Stimulated activated effector memory CD8-positive, alpha-beta T cell treated with anti-CD3 and anti-CD28 coated beads, Interleukin-12 subunit alpha, Interleukin-12 subunit beta, amount 100 ng/mL, for 72 hours (primary cell): ENCODE measurements at regions not wholly inside any gene's neighbourhood (a gene's known extent, or its start where the extent isn't known, plus 50 kb on each side); places are given as distances from the start of the nearest gene placed in this dataset.

Experiments used
- ATAC-seq: fragments of 150-1000 bp; cut with Tn5 transposase; 2 replicates; pipeline ENCODE4 v1.10.0; 2021
- DNase-seq, 2 donors: peaks; one replicate each; pipeline ENCODE4 v3.0.0; 2021 to 2022; ENCODE audit warnings: low spot score in 2 of 2
- H3K27ac Mint-ChIP-seq: one replicate; pipeline ENCODE4 v1.8.0; 2022; ENCODE audit warnings: mild to moderate bottlenecking, mixed read lengths
- H3K36me3 Mint-ChIP-seq: one replicate; pipeline ENCODE4 v1.8.0; 2022; ENCODE audit warnings: mild to moderate bottlenecking, mixed read lengths
- H3K4me1 Mint-ChIP-seq: one replicate; pipeline ENCODE4 v1.8.0; 2022; ENCODE audit warnings: mixed read lengths
- H3K4me3 Mint-ChIP-seq: one replicate; pipeline ENCODE4 v1.8.0; 2022; ENCODE audit warnings: mild to moderate bottlenecking, mixed read lengths
- H3K9me3 Mint-ChIP-seq: one replicate; pipeline ENCODE4 v1.8.0; 2022; ENCODE audit warnings: mixed read lengths

DNA sequence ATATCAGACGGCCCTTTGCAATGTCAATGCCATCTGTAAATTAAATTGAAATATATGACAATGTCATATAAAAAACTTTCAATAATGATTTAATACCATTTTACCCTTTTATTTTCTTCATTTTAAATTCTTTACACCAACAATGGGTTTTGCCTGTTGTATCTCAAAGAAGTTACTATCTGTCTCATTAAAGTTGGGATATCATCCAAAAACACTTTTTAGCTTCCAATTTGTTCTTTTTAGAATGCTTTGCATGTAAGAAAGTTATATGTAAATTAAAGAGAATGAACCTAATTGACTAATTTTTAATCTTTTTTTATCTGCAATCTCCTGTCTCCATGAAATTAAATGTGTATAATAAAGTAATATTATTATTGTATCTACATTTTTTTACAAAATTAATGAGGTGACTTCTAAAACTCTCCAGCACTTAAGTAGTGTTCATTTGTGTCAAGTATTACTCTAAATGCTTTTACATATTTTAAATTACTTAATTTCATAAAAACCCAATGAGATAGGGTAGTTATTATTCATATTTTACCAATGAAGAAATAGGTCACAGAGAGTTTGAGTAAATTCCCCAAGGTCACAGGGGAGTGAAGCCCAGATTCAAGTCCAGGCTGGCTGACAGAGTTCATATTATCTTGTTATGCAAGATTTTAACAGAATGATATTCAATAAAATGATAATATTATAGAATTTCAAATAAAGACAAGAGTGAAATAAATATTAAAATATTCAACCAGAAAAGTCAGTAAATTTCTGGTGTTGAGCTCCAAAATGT lies 673.0 kb upstream of the FLRT2 start:
- no peak overlapping the region for H3K27ac Mint-ChIP-seq
- H3K4me3 Mint-ChIP-seq, result no peak overlapping the region
- H3K9me3 Mint-ChIP-seq, result peaks cover 12% of the 10 kb centered on the region
- no peaks in the 10 kb centered on the region for H3K36me3 Mint-ChIP-seq
- H3K4me1 Mint-ChIP-seq, result no peaks in the 10 kb centered on the region
- no peak for ATAC-seq
- DNase-seq, result no peak

DNA sequence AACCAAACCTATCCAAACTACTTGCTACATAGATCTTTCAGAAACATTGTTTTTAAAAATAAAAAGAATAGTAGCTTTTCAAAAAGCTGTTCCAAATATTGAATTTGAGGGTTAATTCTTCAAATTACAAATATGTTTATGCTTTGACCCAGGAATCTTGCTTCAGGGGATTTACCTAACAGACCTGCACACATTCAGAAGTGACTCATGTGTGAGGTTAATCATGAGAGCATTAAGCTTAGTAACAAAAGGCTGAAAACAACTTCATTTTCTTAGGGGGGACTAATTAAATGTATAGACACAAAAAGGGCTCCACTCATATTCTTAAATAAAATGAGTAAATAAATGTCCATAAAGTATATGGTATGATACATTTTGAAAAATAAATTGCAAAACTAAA lies 672.4 kb upstream of the FLRT2 start:
- H3K27ac Mint-ChIP-seq, result no peak overlapping the region
- no peaks in the 10 kb centered on the region for H3K36me3 Mint-ChIP-seq
- DNase-seq (no peak), ATAC-seq (no peak)
- H3K9me3 Mint-ChIP-seq, result peaks cover 12% of the 10 kb centered on the region
- no peak overlapping the region for H3K4me3 Mint-ChIP-seq
- H3K4me1 Mint-ChIP-seq, result no peaks in the 10 kb centered on the region

DNA sequence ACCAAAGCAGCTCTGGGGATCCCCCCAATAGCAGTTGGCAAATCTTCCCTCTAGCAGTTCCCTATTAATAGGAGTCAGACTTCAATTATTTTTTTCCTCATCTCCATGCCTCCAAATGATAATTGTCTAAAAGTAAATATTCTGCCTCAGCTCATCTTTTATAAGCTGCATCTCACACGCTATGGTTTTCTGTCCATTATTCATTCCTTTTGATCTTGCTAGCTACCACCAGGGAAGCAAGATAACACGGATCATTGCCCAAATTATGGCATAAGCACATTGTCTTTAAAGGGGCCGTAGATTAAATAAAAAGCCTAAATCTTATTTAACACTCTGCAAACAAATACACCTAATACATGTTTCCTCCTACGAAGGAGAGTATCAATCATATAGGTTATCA lies 670.8 kb upstream of the FLRT2 start:
- Mint-ChIP-seq H3K4me3 (no peak overlapping the region), H3K4me1 (no peaks in the 10 kb centered on the region), H3K36me3 (no peaks in the 10 kb centered on the region), H3K27ac (no peak overlapping the region), H3K9me3 (peaks cover 14% of the 10 kb centered on the region)
- DNase-seq, result no peak
- no peak for ATAC-seq

DNA sequence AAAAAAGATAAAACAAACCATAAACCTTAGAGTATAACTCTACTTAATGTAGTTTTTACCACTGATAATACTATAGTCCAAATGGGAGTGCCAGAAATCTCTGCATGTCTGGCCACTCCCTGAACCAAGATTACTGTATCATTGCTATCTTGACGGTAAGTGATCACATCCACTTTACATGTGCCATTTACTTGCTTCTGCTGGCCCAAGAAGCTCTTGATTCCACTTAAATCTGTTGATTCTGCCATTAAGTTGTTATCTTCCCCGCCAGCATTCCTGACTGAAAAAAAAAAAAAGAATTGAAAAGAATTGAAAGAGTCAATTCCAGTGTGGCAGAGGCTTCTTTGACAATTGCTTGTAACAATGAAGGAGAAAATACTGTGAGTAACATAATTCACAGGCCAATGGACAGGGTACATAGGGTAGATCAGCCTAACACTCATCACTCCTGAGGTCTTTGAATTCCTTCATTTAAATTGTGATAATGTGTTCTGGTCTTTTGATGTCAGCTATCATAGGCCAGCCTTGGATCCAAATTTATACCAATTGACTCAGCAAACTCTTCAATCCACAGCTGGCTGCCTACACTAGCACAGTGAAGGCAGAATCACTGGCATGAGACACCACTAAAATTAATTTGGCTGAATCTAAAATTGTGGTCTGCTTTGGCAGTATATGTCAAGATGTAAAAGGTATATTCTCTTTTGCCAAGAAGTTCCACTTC lies 665.2 kb upstream of the FLRT2 start:
- Mint-ChIP-seq H3K4me1 (no peaks in the 10 kb centered on the region), H3K27ac (no peak overlapping the region), H3K4me3 (no peak overlapping the region), H3K36me3 (no peaks in the 10 kb centered on the region), H3K9me3 (peaks cover 13% of the 10 kb centered on the region)
- DNase-seq, result no peak
- no peak for ATAC-seq

DNA sequence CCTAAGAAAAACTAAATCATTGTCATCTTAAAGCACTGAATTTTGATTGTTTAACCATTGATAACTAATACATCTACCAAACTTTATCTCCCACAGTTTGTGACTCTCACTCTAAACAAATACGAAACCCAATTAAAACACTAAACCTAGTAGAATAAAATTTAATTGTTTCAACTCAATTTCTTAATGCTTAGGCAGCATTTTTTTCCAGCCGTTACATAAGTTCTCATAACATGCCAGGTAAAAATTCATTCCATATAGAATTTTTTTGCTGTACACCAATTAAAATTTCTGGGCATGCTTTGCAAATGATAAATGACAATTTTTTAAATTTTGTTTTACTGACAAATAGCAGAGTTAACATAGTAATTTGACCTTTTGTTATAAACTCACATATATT lies 658.2 kb upstream of the FLRT2 start:
- no peak overlapping the region for H3K4me3 Mint-ChIP-seq
- DNase-seq (no peak), ATAC-seq (no peak)
- H3K9me3 Mint-ChIP-seq, result peaks cover 11% of the 10 kb centered on the region
- H3K4me1 Mint-ChIP-seq, result no peaks in the 10 kb centered on the region
- no peaks in the 10 kb centered on the region for H3K36me3 Mint-ChIP-seq
- H3K27ac Mint-ChIP-seq, result no peak overlapping the region

DNA sequence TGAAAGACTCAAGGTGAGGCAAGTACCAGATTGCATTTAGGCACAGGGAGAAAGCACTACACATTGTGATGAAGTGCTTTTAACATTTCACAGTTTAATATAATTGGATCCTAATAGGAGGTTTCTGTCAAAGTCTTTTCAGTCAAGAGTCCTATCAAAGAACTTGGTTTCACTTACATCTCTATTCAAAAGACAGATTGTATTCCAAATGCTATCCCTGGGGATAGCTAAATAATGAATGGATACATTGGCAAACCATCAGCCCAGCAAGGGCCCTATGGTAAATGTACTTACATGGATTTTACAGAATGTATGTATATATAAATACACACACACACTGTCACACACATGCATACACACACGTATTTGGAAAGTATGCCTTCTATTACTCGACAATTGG lies 655.5 kb upstream of the FLRT2 start:
- no peaks in the 10 kb centered on the region for H3K36me3 Mint-ChIP-seq
- H3K27ac Mint-ChIP-seq, result no peak overlapping the region
- H3K4me1 Mint-ChIP-seq, result no peaks in the 10 kb centered on the region
- ATAC-seq, result no peak
- no peak overlapping the region for H3K4me3 Mint-ChIP-seq
- peaks cover 9% of the 10 kb centered on the region for H3K9me3 Mint-ChIP-seq
- no peak for DNase-seq

DNA sequence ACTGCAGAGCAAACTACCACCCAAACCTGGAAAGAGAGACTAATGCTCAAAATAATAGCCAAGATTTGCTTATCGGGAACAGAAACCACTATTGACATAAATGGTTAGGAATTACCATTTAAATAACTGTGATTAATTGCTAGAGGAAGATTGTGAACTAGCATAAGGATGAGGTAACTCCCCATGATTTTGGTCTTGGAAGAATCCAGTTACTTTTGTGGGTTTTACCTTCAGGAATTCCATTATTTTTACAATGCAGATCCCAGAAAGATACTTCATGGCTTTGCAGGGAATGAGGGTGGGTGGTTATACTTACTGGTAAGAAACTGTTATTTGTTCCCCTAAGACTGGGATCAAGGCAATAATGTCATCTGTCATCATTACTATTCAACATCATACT lies 652.9 kb upstream of the FLRT2 start:
- ATAC-seq, result no peak
- Mint-ChIP-seq H3K9me3 (peaks cover 11% of the 10 kb centered on the region), H3K4me1 (no peaks in the 10 kb centered on the region), H3K4me3 (no peak overlapping the region), H3K36me3 (no peaks in the 10 kb centered on the region), H3K27ac (no peak overlapping the region)
- no peak for DNase-seq

DNA sequence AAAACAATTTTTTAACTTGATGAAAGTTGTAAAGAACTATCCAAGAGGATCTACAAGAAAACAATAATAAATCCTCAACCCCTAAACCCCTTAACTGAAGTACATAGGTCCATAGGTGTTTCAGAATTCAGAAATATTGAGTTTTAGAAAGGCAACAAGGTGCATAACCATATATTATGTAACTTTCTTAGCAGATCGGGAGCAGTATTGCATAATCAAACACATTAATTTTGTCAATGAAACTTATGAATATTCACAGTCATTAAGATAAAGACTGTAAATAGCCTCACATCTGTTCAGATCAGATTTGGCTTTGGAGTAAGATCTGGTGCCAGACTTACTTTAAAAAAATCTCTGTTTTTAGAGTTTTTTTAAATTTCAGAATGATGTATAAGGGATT lies 647.1 kb upstream of the FLRT2 start:
- Mint-ChIP-seq H3K4me1 (no peaks in the 10 kb centered on the region), H3K36me3 (no peaks in the 10 kb centered on the region), H3K4me3 (no peak overlapping the region), H3K27ac (no peak overlapping the region), H3K9me3 (peaks cover 14% of the 10 kb centered on the region)
- ATAC-seq (no peak), DNase-seq (no peak)

DNA sequence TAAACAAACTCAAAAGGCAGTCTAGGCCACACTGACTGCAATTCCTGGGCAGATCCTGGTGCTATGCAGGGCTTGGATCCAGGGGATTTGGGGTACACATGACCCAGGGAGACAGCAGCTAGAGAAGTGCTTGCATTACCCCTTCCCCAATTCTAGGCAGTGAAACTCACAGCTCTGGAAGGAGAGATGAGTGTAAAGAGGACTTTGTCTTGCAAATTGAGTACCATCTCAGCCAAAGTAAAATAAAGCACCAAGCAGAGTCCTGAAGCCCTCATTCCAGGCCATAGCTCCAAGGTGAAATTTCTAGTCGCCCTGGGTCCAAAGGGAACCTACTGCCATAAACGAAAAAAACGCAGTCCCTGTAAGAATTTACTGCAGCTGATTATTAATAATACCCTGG lies 644.9 kb upstream of the FLRT2 start:
- no peaks in the 10 kb centered on the region for H3K36me3 Mint-ChIP-seq
- no peak overlapping the region for H3K4me3 Mint-ChIP-seq
- H3K27ac Mint-ChIP-seq, result no peak overlapping the region
- ATAC-seq (no peak), DNase-seq (no peak)
- no peaks in the 10 kb centered on the region for H3K4me1 Mint-ChIP-seq
- peaks cover 25% of the 10 kb centered on the region for H3K9me3 Mint-ChIP-seq

DNA sequence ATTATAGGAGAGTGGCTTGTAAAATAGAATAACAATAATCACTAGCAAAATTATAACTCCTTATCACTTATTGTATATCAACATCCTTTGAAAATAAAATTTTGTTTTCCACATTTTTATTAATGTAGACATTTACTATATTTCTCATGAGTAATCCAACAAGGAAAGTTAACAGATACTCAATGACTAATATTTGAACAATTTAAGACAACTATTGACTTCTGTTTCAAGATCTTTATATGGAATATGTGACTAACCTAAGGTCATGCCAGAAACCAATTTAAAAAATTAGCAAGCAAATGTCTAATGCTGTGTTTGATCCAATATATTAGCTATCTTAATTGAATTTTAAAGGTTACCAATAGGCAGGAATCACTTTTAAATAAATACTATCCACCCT lies 638.5 kb upstream of the FLRT2 start:
- Mint-ChIP-seq H3K36me3 (no peaks in the 10 kb centered on the region), H3K4me1 (no peaks in the 10 kb centered on the region)

DNA sequence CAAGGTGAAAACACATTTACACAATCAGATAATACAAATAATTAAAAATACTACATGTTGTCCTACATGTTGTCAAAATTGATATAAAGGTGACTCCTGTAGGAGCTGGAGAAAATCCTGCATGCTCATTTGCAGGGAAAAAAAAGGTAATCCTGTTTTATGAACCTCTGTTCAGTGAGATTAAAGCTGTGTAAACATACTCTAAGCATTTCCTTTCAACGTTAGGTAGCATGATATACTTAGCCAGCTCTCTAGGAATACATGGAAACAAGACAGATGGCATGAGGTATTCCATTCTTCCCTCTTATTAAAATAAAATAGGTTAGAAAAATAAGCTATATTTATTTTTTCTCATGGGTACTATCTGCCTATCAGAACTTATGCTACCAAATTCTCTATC lies 635.7 kb upstream of the FLRT2 start:
- Mint-ChIP-seq H3K9me3 (peaks cover 23% of the 10 kb centered on the region), H3K4me1 (no peaks in the 10 kb centered on the region), H3K36me3 (no peaks in the 10 kb centered on the region), H3K4me3 (no peak overlapping the region), H3K27ac (no peak overlapping the region)
- DNase-seq (no peak), ATAC-seq (no peak)

More for the DNA sequence above, 638.5 kb upstream of the FLRT2 start:
- no peak for DNase-seq
- H3K27ac Mint-ChIP-seq, result no peak overlapping the region
- H3K9me3 Mint-ChIP-seq, result peaks cover 20% of the 10 kb centered on the region
- ATAC-seq, result no peak
- no peak overlapping the region for H3K4me3 Mint-ChIP-seq

DNA sequence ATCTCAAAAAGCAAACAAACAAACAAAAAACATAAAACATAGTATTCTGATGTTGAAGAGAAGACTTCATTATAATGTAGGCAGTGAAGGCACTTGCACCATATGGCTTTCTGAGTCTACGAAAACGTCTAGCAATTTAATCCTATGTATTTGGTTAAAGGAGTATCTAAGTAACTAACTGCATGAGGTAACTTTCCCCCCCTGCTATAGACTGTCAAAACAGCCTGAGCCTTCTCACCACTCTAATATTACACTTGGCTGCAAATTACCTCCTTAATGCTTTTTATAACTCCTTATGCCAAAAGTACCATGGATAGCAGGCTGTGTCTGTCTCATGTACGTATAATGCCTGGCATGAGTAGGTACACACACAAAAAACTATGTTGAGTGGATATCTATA lies 607.6 kb upstream of the FLRT2 start:
- H3K27ac Mint-ChIP-seq, result no peak overlapping the region
- H3K36me3 Mint-ChIP-seq, result no peaks in the 10 kb centered on the region
- peaks cover 21% of the 10 kb centered on the region for H3K9me3 Mint-ChIP-seq
- no peaks in the 10 kb centered on the region for H3K4me1 Mint-ChIP-seq
- DNase-seq (no peak), ATAC-seq (no peak)
- no peak overlapping the region for H3K4me3 Mint-ChIP-seq

DNA sequence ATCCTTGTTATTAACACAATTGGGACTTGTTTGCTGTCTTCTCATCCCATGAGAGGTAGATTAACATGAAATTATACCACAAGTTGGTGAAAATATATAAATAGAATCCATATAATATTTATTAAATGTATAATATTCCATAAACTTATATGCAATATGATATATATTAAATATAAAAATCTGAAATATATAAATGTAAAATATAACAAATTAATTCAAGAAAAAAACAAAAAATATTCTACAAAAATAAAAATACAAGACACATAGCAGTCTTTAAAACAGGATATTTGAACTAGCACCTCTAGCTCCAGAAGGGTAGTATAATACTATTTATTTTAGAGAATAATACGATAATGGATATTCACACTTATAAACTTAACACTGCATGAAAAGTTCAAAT lies 603.3 kb upstream of the FLRT2 start:
- H3K27ac Mint-ChIP-seq, result no peak overlapping the region
- ATAC-seq (no peak), DNase-seq (no peak)
- peaks cover 9% of the 10 kb centered on the region for H3K9me3 Mint-ChIP-seq
- H3K36me3 Mint-ChIP-seq, result no peaks in the 10 kb centered on the region
- no peaks in the 10 kb centered on the region for H3K4me1 Mint-ChIP-seq
- H3K4me3 Mint-ChIP-seq, result no peak overlapping the region

DNA sequence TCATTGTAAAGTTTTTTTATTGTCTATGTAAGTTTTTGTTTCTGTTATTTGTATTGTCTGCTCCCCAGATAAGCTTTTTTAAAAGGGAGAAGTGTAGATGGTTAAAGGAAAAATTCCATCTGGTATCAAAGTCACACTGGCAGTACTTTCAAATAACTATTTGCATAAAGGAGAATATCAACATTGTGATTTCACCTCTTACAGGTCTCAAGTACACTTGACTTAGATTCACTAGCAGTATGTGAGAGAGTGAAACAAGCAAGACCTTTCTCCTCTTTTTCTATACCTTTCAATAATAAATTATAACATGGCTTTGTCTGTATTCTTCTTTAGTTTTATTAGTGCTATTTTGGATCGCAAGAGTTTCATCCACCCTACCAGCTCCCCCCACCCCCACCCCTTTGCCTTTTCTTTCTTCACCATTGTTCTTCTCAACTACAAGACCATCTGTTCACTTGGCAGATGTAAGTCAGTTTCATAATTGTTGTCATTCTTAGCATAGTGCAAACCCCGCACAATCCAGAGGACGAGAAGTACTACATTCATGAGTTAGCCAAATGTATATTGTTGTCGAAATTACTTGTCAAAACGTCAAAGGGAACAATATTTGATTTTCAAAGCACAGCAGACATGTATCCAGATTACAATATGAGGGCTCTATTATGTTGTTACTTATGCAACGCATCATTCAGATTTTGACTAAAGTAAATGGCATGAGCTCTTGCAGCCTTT lies 602.7 kb upstream of the FLRT2 start:
- no peak overlapping the region for H3K27ac Mint-ChIP-seq
- DNase-seq (no peak), ATAC-seq (no peak)
- H3K36me3 Mint-ChIP-seq, result no peaks in the 10 kb centered on the region
- H3K4me3 Mint-ChIP-seq, result no peak overlapping the region
- H3K9me3 Mint-ChIP-seq, result peaks cover 12% of the 10 kb centered on the region
- no peaks in the 10 kb centered on the region for H3K4me1 Mint-ChIP-seq

DNA sequence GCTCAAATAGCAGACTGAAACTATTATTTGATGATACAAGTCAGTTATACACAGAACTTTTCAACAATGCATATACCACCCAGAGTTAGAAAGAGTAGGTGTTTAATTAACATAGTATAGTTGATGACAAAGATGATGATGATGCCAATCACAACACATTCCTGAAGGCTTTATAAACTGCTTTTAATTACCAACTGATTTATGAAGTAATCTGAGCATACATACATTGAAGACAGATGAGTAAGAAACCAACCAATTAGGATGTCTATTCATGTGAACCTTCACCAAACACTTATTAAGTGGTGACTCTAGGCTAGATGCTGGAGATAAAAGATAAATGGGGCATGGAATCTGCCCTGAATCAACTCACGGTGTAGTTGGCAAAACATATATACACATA lies 600.9 kb upstream of the FLRT2 start:
- Mint-ChIP-seq H3K36me3 (no peaks in the 10 kb centered on the region), H3K27ac (no peak overlapping the region), H3K4me3 (no peak overlapping the region), H3K4me1 (no peaks in the 10 kb centered on the region), H3K9me3 (peaks cover 18% of the 10 kb centered on the region)
- DNase-seq (no peak), ATAC-seq (no peak)

DNA sequence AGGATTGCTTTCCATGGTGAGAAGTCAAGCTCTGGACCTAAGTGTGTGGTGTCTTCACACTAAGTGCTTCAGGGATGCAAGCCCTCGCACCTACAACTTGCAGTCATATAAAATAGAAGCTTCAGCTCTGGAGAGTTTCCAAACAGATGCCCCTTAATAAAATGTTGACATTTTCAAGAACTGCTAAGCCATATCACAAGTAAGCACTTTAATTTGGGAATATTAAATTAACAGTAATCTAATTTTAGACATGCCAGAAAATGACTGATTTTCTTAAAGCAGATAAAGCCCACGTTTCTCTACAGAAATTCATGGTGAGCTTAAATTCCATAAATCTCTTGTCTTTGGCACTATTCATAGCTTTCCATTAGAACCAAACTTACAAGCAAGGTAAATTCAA lies 600.1 kb upstream of the FLRT2 start:
- no peaks in the 10 kb centered on the region for H3K4me1 Mint-ChIP-seq
- H3K27ac Mint-ChIP-seq, result no peak overlapping the region
- H3K9me3 Mint-ChIP-seq, result peaks cover 13% of the 10 kb centered on the region
- no peak for DNase-seq
- H3K36me3 Mint-ChIP-seq, result no peaks in the 10 kb centered on the region
- no peak overlapping the region for H3K4me3 Mint-ChIP-seq
- no peak for ATAC-seq
